ENCODE measurements at regions not wholly inside any gene's neighbourhood (a gene's known extent, or its start where the extent isn't known, plus 50 kb on each side); places are given as distances from the start of the nearest gene placed in this dataset.

GRCh38 chr6:119791736-119792135 is 442.2 kb upstream of the MAN1A1 start:
- dilution Hi-C loops (cut with MboI; ENCODE audit: extremely low pct_ligation_motif_present, low sequenced_read_pairs), result no loop called here
- no peaks in the 10 kb centered on the region for H3K36me3 ChIP-seq (ENCODE audit: control insufficient read depth in 2 of 2, extremely low read depth in 1 of 2, insufficient read depth in 2 of 2, low read length in 2 of 2)
- FAIRE-seq, result no peak
- no peak overlapping the region for H3K9ac ChIP-seq (ENCODE audit: control insufficient read depth, extremely low read depth, insufficient read depth, low read length)
- no peak overlapping the region for H3K4me3 ChIP-seq (ENCODE audit: control insufficient read depth in 2 of 3, extremely low read depth in 1 of 3, insufficient read depth in 2 of 3, low read depth in 1 of 3, low read length in 3 of 3)
- TF ChIP-seq CTCF (optimal IDR thresholded peaks at IDR 0.05 in 1 of 3, IDR thresholded peaks at IDR 0.05 in 1 of 3, conservative IDR thresholded peaks at IDR 0.05 in 1 of 3; ENCODE audit: extremely low read depth in 1 of 3, insufficient read depth in 2 of 3, low read length in 3 of 3), result no peak
- no peak for TF ChIP-seq EZH2 (IDR thresholded peaks at IDR 0.05; ENCODE audit: low read length)
- no peak for DNase-seq (ENCODE audit: low read depth, low spot score)
- H2AFZ ChIP-seq (ENCODE audit: control insufficient read depth, low read length), result no peak overlapping the region
- no peaks in the 10 kb centered on the region for H3K9me1 ChIP-seq (ENCODE audit: control insufficient read depth, extremely low read depth, insufficient read depth, low read length)
- H3K27me3 ChIP-seq (ENCODE audit: control insufficient read depth, extremely low read depth, insufficient read depth, low read length), result no peaks in the 10 kb centered on the region
- H3K79me2 ChIP-seq (ENCODE audit: control insufficient read depth, insufficient read depth, low read length), result no peaks in the 10 kb centered on the region
- H3K9me3 ChIP-seq (ENCODE audit: control insufficient read depth, low read depth, low read length), result no peaks in the 10 kb centered on the region
- no peak overlapping the region for H3K4me2 ChIP-seq (ENCODE audit: control insufficient read depth, extremely low read depth, insufficient read depth, low read depth, low read length)
- no peaks in the 10 kb centered on the region for H3K4me1 ChIP-seq (ENCODE audit: control insufficient read depth, extremely low read depth, insufficient read depth, low read length)
- no peaks in the 10 kb centered on the region for H4K20me1 ChIP-seq (ENCODE audit: control insufficient read depth, extremely low read depth, insufficient read depth, low read length)
- no peak overlapping the region for H3K27ac ChIP-seq (ENCODE audit: control insufficient read depth, insufficient read depth, low read length)

- Histone ChIP-seq H3K36me3 (ENCODE audit: control insufficient read depth in 2 of 2, extremely low read depth in 1 of 2, insufficient read depth in 2 of 2, low read length in 2 of 2) (no peaks in the 10 kb centered on the region), H3K27me3 (ENCODE audit: control insufficient read depth, extremely low read depth, insufficient read depth, low read length) (no peaks in the 10 kb centered on the region), H3K4me1 (ENCODE audit: control insufficient read depth, extremely low read depth, insufficient read depth, low read length) (no peaks in the 10 kb centered on the region), H3K9me3 (ENCODE audit: control insufficient read depth, low read depth, low read length) (no peaks in the 10 kb centered on the region), H3K9ac (ENCODE audit: control insufficient read depth, extremely low read depth, insufficient read depth, low read length) (no peak overlapping the region), H3K4me2 (ENCODE audit: control insufficient read depth, extremely low read depth, insufficient read depth, low read depth, low read length) (no peak overlapping the region), H3K79me2 (ENCODE audit: control insufficient read depth, insufficient read depth, low read length) (no peaks in the 10 kb centered on the region), H3K4me3 (ENCODE audit: control insufficient read depth in 2 of 3, extremely low read depth in 1 of 3, insufficient read depth in 2 of 3, low read depth in 1 of 3, low read length in 3 of 3) (no peak overlapping the region), H2AFZ (ENCODE audit: control insufficient read depth, low read length) (no peak overlapping the region), H4K20me1 (ENCODE audit: control insufficient read depth, extremely low read depth, insufficient read depth, low read length) (no peaks in the 10 kb centered on the region), H3K27ac (ENCODE audit: control insufficient read depth, insufficient read depth, low read length) (no peak overlapping the region), H3K9me1 (ENCODE audit: control insufficient read depth, extremely low read depth, insufficient read depth, low read length) (no peaks in the 10 kb centered on the region)
- dilution Hi-C loops (cut with MboI; ENCODE audit: extremely low pct_ligation_motif_present, low sequenced_read_pairs), result no loop called here
- FAIRE-seq (no peak), DNase-seq (ENCODE audit: low read depth, low spot score) (no peak)
- TF ChIP-seq CTCF (optimal IDR thresholded peaks at IDR 0.05 in 1 of 3, IDR thresholded peaks at IDR 0.05 in 1 of 3, conservative IDR thresholded peaks at IDR 0.05 in 1 of 3; ENCODE audit: extremely low read depth in 1 of 3, insufficient read depth in 2 of 3, low read length in 3 of 3), result no peak
- TF ChIP-seq EZH2 (IDR thresholded peaks at IDR 0.05; ENCODE audit: low read length), result no peak
These were observed 431.8 kb upstream of the MAN1A1 start for GRCh38 chr6:119781365-119781764.

All from keratinocyte (primary cell).